ENCODE measurements at regions not wholly inside any gene's neighbourhood (a gene's known extent, or its start where the extent isn't known, plus 50 kb on each side); places are given as distances from the start of the nearest gene placed in this dataset.

GRCh38 chr13:64438084-64438483 is 2792.1 kb downstream of the PCDH9 start:
- H3K9me3 ChIP-seq = no peaks in the 10 kb centered on the region
- H3K27me3 ChIP-seq = no peaks in the 10 kb centered on the region
- TF ChIP-seq POLR2A (IDR thresholded peaks at IDR 0.05) = no peak
- TF ChIP-seq CTCF (IDR thresholded peaks at IDR 0.05) = no peak
- 45 to 60% methylated on average over 2 of the region's 2 CpGs for WGBS, 2 donors
- no peaks in the 10 kb centered on the region for H3K4me1 ChIP-seq
- H3K4me3 ChIP-seq = no peak overlapping the region
- intact Hi-C loops (cut with DNase I) = no loop called here
- no peak overlapping the region for H3K27ac ChIP-seq
- H3K36me3 ChIP-seq (replicated peaks in 1 of 2; ENCODE audit: insufficient read depth in 1 of 2, low read depth in 2 of 2) = no peaks in the 10 kb centered on the region
- no peak for DNase-seq
- ATAC-seq = no peak

- intact Hi-C loops (cut with DNase I) = no loop called here
- ATAC-seq (no peak), DNase-seq (no peak)
- H3K36me3 ChIP-seq (replicated peaks in 1 of 2; ENCODE audit: insufficient read depth in 1 of 2, low read depth in 2 of 2) = no peaks in the 10 kb centered on the region
- no peaks in the 10 kb centered on the region for H3K27me3 ChIP-seq
- H3K4me1 ChIP-seq = no peaks in the 10 kb centered on the region
- no peak overlapping the region for H3K27ac ChIP-seq
- WGBS, 2 donors = 62 to 66% methylated on average over 2 of the region's 2 CpGs
- TF ChIP-seq POLR2A (IDR thresholded peaks at IDR 0.05) (no peak), CTCF (IDR thresholded peaks at IDR 0.05) (no peak)
- no peak overlapping the region for H3K4me3 ChIP-seq
- H3K9me3 ChIP-seq = no peaks in the 10 kb centered on the region
These were observed 2800.4 kb downstream of the PCDH9 start for GRCh38 chr13:64429691-64430090.

GRCh38 chr13:64428196-64428595 is 2801.9 kb downstream of the PCDH9 start:
- Histone ChIP-seq H3K27ac (no peak overlapping the region), H3K9me3 (no peaks in the 10 kb centered on the region), H3K27me3 (no peaks in the 10 kb centered on the region), H3K4me3 (no peak overlapping the region), H3K4me1 (no peaks in the 10 kb centered on the region), H3K36me3 (replicated peaks in 1 of 2; ENCODE audit: insufficient read depth in 1 of 2, low read depth in 2 of 2) (no peaks in the 10 kb centered on the region)
- TF ChIP-seq CTCF (IDR thresholded peaks at IDR 0.05) (no peak), POLR2A (IDR thresholded peaks at IDR 0.05) (no peak)
- DNase-seq (no peak), ATAC-seq (no peak)
- intact Hi-C loops (cut with DNase I) = no loop called here

GRCh38 chr13:64423467-64423866 is 2806.7 kb downstream of the PCDH9 start:
- H3K27me3 ChIP-seq = no peaks in the 10 kb centered on the region
- H3K4me3 ChIP-seq = no peak overlapping the region
- no peak for ATAC-seq
- intact Hi-C loops (cut with DNase I) = no loop called here
- no peaks in the 10 kb centered on the region for H3K36me3 ChIP-seq (replicated peaks in 1 of 2; ENCODE audit: insufficient read depth in 1 of 2, low read depth in 2 of 2)
- TF ChIP-seq CTCF (IDR thresholded peaks at IDR 0.05) (no peak), POLR2A (IDR thresholded peaks at IDR 0.05) (no peak)
- no peak for DNase-seq
- 52 to 63% methylated on average over 1 of the region's 1 CpG for WGBS, 2 donors
- H3K27ac ChIP-seq = no peak overlapping the region
- H3K9me3 ChIP-seq = no peaks in the 10 kb centered on the region
- H3K4me1 ChIP-seq = no peaks in the 10 kb centered on the region

GRCh38 chr13:64420181-64420580 is 2810.0 kb downstream of the PCDH9 start:
- Histone ChIP-seq H3K4me3 (no peak overlapping the region), H3K27ac (no peak overlapping the region), H3K27me3 (no peaks in the 10 kb centered on the region), H3K4me1 (no peaks in the 10 kb centered on the region), H3K9me3 (no peaks in the 10 kb centered on the region), H3K36me3 (replicated peaks in 1 of 2; ENCODE audit: insufficient read depth in 1 of 2, low read depth in 2 of 2) (no peaks in the 10 kb centered on the region)
- ATAC-seq (no peak), DNase-seq (no peak)
- intact Hi-C loops (cut with DNase I) = no loop called here
- WGBS, 2 donors = 47 to 55% methylated on average over 3 of the region's 3 CpGs
- TF ChIP-seq CTCF (IDR thresholded peaks at IDR 0.05) = no peak
- no peak for TF ChIP-seq POLR2A (IDR thresholded peaks at IDR 0.05)
